NB4 (cell line): ENCODE measurements at regions not wholly inside any gene's neighbourhood (a gene's known extent, or its start where the extent isn't known, plus 50 kb on each side); places are given as distances from the start of the nearest gene placed in this dataset.

Experiments used
- CTCF ChIP-seq: IDR thresholded peaks from one replicate; pipeline ENCODE4 v1.5.1; 2012; ENCODE audit warnings: low read depth, low read length
- MYC ChIP-seq: IDR thresholded peaks from 2 replicates; pipeline ENCODE4 v1.6.1; 2011; ENCODE audit warnings: low read depth, low read length
- POLR2A ChIP-seq: IDR thresholded peaks from 2 replicates; pipeline ENCODE4 v1.6.1; 2011; ENCODE audit warnings: mild to moderate bottlenecking; ENCODE audit not compliant: insufficient read length; ENCODE audit errors: extremely low read depth

- TF ChIP-seq CTCF (no peak), POLR2A (no peak), MYC (no peak)
These were observed 230.9 kb upstream of the FSIP2 start for GRCh38 chr2:185507719-185508118.
